ENCODE measurements at regions not wholly inside any gene's neighbourhood (a gene's known extent, or its start where the extent isn't known, plus 50 kb on each side); places are given as distances from the start of the nearest gene placed in this dataset.

DNA sequence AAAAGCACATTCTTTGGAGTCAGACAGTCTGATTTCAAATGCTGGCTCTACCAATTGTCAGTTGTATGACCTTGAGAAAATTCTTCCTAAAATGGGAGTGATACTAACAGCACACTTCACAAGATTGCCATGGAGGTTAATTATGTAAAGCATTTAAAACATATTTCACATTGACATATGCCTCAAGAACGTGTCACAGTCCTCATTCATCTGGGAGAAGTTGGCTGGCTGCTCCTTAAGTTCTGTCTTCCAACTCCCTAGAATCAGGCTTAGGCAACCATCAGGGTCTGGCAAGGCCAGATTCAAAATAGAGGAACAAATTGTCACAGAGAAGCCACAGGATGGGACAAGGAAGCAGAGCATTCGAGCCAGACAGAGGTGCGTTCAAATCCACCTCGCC lies 228.0 kb upstream of the RND3 start:
- ATAC-seq (no peak), DNase-seq (no peak)
- TF ChIP-seq, protein P1, sequence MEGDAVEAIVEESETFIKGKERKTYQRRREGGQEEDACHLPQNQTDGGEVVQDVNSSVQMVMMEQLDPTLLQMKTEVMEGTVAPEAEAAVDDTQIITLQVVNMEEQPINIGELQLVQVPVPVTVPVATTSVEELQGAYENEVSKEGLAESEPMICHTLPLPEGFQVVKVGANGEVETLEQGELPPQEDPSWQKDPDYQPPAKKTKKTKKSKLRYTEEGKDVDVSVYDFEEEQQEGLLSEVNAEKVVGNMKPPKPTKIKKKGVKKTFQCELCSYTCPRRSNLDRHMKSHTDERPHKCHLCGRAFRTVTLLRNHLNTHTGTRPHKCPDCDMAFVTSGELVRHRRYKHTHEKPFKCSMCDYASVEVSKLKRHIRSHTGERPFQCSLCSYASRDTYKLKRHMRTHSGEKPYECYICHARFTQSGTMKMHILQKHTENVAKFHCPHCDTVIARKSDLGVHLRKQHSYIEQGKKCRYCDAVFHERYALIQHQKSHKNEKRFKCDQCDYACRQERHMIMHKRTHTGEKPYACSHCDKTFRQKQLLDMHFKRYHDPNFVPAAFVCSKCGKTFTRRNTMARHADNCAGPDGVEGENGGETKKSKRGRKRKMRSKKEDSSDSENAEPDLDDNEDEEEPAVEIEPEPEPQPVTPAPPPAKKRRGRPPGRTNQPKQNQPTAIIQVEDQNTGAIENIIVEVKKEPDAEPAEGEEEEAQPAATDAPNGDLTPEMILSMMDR (IDR thresholded peaks at IDR 0.05): no peak
- H3K9me3 ChIP-seq: no peaks in the 10 kb centered on the region
- H3K36me3 ChIP-seq (ENCODE audit: low read depth): no peaks in the 10 kb centered on the region
- H3K4me3 ChIP-seq: no peak overlapping the region
- intact Hi-C loops (cut with DNase I, micrococcal nuclease): no loop called here
- H3K4me1 ChIP-seq (ENCODE audit: low read depth): no peaks in the 10 kb centered on the region

DNA sequence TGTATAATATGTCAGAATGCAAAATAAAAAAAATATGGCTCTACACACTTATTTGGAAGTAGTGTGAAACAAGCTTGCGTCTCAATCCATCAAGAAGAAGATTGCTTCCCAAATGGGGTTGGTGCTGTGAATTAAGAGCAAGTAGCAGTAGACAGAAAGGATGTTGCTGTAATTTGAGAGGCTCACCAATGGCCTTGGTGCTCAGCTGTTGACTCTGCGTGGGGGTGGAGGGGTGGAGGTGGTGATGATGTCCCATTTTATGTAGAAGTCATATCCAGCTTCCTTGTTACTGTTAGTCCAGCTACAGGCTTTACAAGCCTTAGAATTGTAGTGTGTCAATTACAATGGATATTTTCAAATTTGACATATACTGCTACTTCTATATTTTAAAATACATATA lies 223.4 kb upstream of the RND3 start:
- intact Hi-C loops (cut with DNase I, micrococcal nuclease): no loop called here
- no peak for ATAC-seq
- TF ChIP-seq, protein P1 (IDR thresholded peaks at IDR 0.05): no peak

DNA sequence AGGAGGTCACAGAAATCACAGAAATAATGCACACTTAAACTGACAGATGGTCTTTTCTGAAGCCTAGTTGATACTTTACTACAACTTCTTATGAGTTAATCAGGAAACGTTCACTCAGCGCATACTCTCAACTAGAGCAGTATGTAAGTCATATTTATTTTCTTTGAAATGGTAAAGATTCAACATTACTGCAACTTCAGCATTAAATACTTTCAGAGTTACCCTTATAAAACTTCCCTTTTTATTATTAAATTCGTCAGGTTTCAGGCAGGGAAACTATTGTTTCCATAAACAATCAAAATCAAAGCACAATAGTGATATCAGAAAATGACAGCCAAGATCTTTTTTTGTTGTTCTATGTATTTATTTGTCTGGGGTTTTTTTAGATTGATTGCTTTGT lies 222.6 kb upstream of the RND3 start:
- H3K36me3 ChIP-seq (ENCODE audit: low read depth): no peaks in the 10 kb centered on the region
- DNase-seq: no peak
- no peak for ATAC-seq
- intact Hi-C loops (cut with DNase I, micrococcal nuclease): no loop called here
- H3K9me3 ChIP-seq: no peaks in the 10 kb centered on the region
- no peak overlapping the region for H3K4me3 ChIP-seq
- no peaks in the 10 kb centered on the region for H3K4me1 ChIP-seq (ENCODE audit: low read depth)
- TF ChIP-seq, protein P1 (IDR thresholded peaks at IDR 0.05): no peak

More for the DNA sequence above, 223.4 kb upstream of the RND3 start:
- no peaks in the 10 kb centered on the region for H3K36me3 ChIP-seq (ENCODE audit: low read depth)
- no peaks in the 10 kb centered on the region for H3K4me1 ChIP-seq (ENCODE audit: low read depth)
- H3K4me3 ChIP-seq: no peak overlapping the region
- DNase-seq: no peak
- no peaks in the 10 kb centered on the region for H3K9me3 ChIP-seq

DNA sequence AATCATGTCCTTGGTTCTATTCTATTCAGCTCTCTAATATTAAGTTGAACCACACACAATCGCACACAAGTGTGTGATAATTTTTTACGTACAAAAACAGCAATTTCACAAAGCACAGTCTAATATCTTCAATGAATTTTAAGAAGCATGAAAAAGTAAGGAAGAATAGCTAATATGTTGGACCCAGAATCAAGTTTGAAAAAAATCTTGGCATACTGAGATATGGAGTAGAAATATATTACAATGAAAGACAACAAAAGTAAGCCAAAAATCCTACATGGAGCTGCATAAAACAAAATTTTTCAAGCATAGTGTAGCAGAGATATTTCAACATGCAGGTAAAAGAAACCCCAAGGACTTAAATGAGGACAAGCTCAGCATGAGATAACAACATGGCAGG lies 219.1 kb upstream of the RND3 start:
- Histone ChIP-seq H3K36me3 (ENCODE audit: low read depth) (no peaks in the 10 kb centered on the region), H3K9me3 (no peaks in the 10 kb centered on the region), H3K4me3 (no peak overlapping the region), H3K4me1 (ENCODE audit: low read depth) (no peaks in the 10 kb centered on the region)
- no peak for ATAC-seq
- DNase-seq: no peak
- TF ChIP-seq, protein P1 (IDR thresholded peaks at IDR 0.05): no peak
- intact Hi-C loops (cut with DNase I, micrococcal nuclease): no loop called here

DNA sequence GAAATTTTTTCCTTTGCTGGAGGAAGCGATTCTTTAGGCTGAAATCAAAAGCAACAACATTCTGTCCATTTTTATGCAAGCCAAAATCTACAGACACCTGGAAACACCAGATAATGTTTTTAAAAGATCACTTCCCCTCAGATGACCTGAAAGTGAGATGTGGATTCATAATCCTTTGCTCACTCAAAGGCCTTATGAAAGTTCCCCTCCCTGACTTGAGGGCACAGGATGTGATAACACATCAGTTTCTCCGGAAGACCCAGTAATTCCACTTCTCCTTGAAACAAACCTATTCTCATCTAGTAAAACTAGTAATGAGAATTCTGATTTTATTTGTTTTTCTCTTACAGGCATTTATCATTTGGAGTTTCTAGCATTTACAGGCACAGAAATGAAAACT lies 218.3 kb upstream of the RND3 start:
- Histone ChIP-seq H3K9me3 (no peaks in the 10 kb centered on the region), H3K36me3 (ENCODE audit: low read depth) (no peaks in the 10 kb centered on the region), H3K4me1 (ENCODE audit: low read depth) (no peaks in the 10 kb centered on the region), H3K4me3 (no peak overlapping the region)
- ATAC-seq (no peak), DNase-seq (no peak)
- TF ChIP-seq, protein P1 (IDR thresholded peaks at IDR 0.05): no peak
- intact Hi-C loops (cut with DNase I, micrococcal nuclease): no loop called here

DNA sequence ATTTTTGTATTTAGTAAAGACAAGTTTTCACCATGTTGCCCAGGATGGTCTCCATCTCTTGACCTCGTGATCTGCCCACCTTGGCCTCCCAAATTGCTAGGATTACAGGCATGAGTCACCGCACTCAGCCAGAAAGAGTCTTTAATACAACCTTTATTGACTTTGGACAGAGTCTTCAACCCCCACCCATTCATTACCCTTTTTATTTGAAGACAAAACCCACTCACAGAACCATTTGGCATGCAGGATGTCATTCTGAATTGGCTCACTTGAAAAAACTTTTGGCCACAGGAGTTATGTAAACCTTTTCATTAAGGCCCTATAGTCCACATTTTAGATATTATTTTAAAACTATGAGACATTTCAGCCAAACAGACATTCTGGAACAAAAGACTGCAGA lies 217.9 kb upstream of the RND3 start:
- H3K4me1 ChIP-seq (ENCODE audit: low read depth): no peaks in the 10 kb centered on the region
- no peak overlapping the region for H3K4me3 ChIP-seq
- DNase-seq (no peak), ATAC-seq (no peak)
- intact Hi-C loops (cut with DNase I, micrococcal nuclease): no loop called here
- TF ChIP-seq, protein P1 (IDR thresholded peaks at IDR 0.05): no peak
- H3K36me3 ChIP-seq (ENCODE audit: low read depth): no peaks in the 10 kb centered on the region
- H3K9me3 ChIP-seq: no peaks in the 10 kb centered on the region

All from mucosa of descending colon (tissue), 3 donors.